GM21529 (cell line): ENCODE measurements at regions not wholly inside any gene's neighbourhood (a gene's known extent, or its start where the extent isn't known, plus 50 kb on each side); places are given as distances from the start of the nearest gene placed in this dataset.
"Not testable (repeated sequence)": the region's sequence is repeated elsewhere in the genome, so short reads cannot be mapped to it uniquely, and the experiment has no call there.

ENCODE experiments used
- ATAC-seq: cut with Tn5 transposase; IDR thresholded peaks from one replicate; pipeline ENCODE4 v1.9.1; 2021; ENCODE audit not compliant: unreplicated experiment

- no peak for ATAC-seq
Measured at GRCh38 chr3:98644168-98644567, 50.8 kb upstream of the CPOX start.

- ATAC-seq, result peak; percentile 72
Measured at GRCh38 chr3:98645039-98645438, 51.6 kb upstream of the CPOX start.

- ATAC-seq, result no peak
Measured at GRCh38 chr3:98646680-98647079, 53.3 kb upstream of the CPOX start.

- ATAC-seq, result no peak
Measured at GRCh38 chr3:98647197-98647596, 53.8 kb upstream of the CPOX start.

- no peak for ATAC-seq
Measured at GRCh38 chr3:98650971-98651779, 57.8 kb upstream of the CPOX start.

- no peak for ATAC-seq
Measured at GRCh38 chr3:98651780-98652077, 58.3 kb upstream of the CPOX start.

- no peak for ATAC-seq
Measured at GRCh38 chr3:98655666-98656065, 62.3 kb upstream of the CPOX start.

- ATAC-seq, result peak; percentile 97
Measured at GRCh38 chr3:98657457-98657856, 64.0 kb upstream of the CPOX start.

GRCh38 chr3:98662699-98663098 lies 69.3 kb upstream of the CPOX start:
- no peak for ATAC-seq

- no peak for ATAC-seq
Measured at GRCh38 chr3:98670020-98670419, 76.6 kb upstream of the CPOX start.

- no peak for ATAC-seq
Measured at GRCh38 chr3:98679986-98680385, 83.2 kb upstream of the ST3GAL6 start.

GRCh38 chr3:98680723-98681122 lies 82.4 kb upstream of the ST3GAL6 start:
- no peak for ATAC-seq

GRCh38 chr3:98681486-98681885 lies 81.7 kb upstream of the ST3GAL6 start:
- ATAC-seq, result no peak

GRCh38 chr3:98682391-98682790 lies 80.7 kb upstream of the ST3GAL6 start:
- not testable (repeated sequence) for ATAC-seq

- no peak for ATAC-seq
Measured at GRCh38 chr3:98688363-98688762, 74.8 kb upstream of the ST3GAL6 start.

GRCh38 chr3:98690876-98691275 lies 72.3 kb upstream of the ST3GAL6 start:
- ATAC-seq, result no peak

- no peak for ATAC-seq
Measured at GRCh38 chr3:98691897-98692296, 71.2 kb upstream of the ST3GAL6 start.

GRCh38 chr3:98692787-98693473 lies 70.2 kb upstream of the ST3GAL6 start:
- no peak for ATAC-seq

- ATAC-seq, result no peak
Measured at GRCh38 chr3:98695796-98696195, 67.3 kb upstream of the ST3GAL6 start.

GRCh38 chr3:98696296-98696695 lies 66.8 kb upstream of the ST3GAL6 start:
- ATAC-seq, result not testable (repeated sequence)

- ATAC-seq, result no peak
Measured at GRCh38 chr3:98697225-98697624, 65.9 kb upstream of the ST3GAL6 start.

GRCh38 chr3:98699132-98699531 lies 64.0 kb upstream of the ST3GAL6 start:
- no peak for ATAC-seq
